Liver (tissue), 3 donors: ENCODE measurements at regions not wholly inside any gene's neighbourhood (a gene's known extent, or its start where the extent isn't known, plus 50 kb on each side); places are given as distances from the start of the nearest gene placed in this dataset.

ENCODE experiments used
- EGR1 ChIP-seq, 2 donors: IDR thresholded peaks; 2 replicates each; pipeline ENCODE4 v1.6.1; 2016 to 2018; ENCODE audit warnings: antibody characterized with exemption in 2 of 2, low read depth in 2 of 2
- FOXA1 ChIP-seq: IDR thresholded peaks from 2 replicates; pipeline ENCODE4 v1.6.1; 2016; ENCODE audit warnings: antibody characterized with exemption
- GABPA ChIP-seq, 2 donors: IDR thresholded peaks in 1 of 2; conservative IDR thresholded peaks in 1 of 2; 2 replicates each; pipeline ENCODE4 v1.6.1; 2016; ENCODE audit warnings: antibody characterized with exemption in 2 of 2, mild to moderate bottlenecking in 1 of 2, moderate library complexity in 1 of 2
- JUND ChIP-seq, 2 donors: IDR thresholded peaks; 2 replicates each; pipeline ENCODE4 v1.6.1; 2016; ENCODE audit warnings: antibody characterized with exemption in 2 of 2
- RXRA ChIP-seq, 2 donors: IDR thresholded peaks; 2 replicates each; pipeline ENCODE4 v1.6.1; 2017 to 2018; ENCODE audit warnings: antibody characterized with exemption in 2 of 2, mild to moderate bottlenecking in 1 of 2
- SP1 ChIP-seq: IDR thresholded peaks from 2 replicates; pipeline ENCODE4 v1.6.1; 2018; ENCODE audit warnings: antibody characterized with exemption, mild to moderate bottlenecking
- TAF1 ChIP-seq: conservative IDR thresholded peaks from 2 replicates; pipeline ENCODE4 v1.6.1; 2016; ENCODE audit warnings: antibody characterized with exemption, mild to moderate bottlenecking
- YY1 ChIP-seq: IDR thresholded peaks from 2 replicates; pipeline ENCODE4 v1.6.1; 2016; ENCODE audit warnings: antibody characterized with exemption, mild to moderate bottlenecking
- TF ChIP-seq, protein P1 (sequence below): IDR thresholded peaks from 2 replicates; pipeline ENCODE4 v1.6.1; 2016; ENCODE audit warnings: antibody characterized with exemption
- TF ChIP-seq, protein P2 (sequence below): fragments of 150-350 bp; IDR thresholded peaks from 2 replicates; pipeline ENCODE4 v1.5.1; 2017; ENCODE audit warnings: improper control_type of control experiment, low read depth, low read length; ENCODE audit not compliant: missing input control
- TF ChIP-seq, protein P3 (sequence below): IDR thresholded peaks from 2 replicates; pipeline ENCODE4 v1.6.1; 2016; ENCODE audit warnings: antibody characterized with exemption, mild to moderate bottlenecking
- TF ChIP-seq, protein P4 (sequence below): IDR thresholded peaks from 2 replicates; pipeline ENCODE4 v1.6.1; 2016; ENCODE audit warnings: antibody characterized with exemption
- donor health status: healthy.
- donor health status: healthy.

DNA sequence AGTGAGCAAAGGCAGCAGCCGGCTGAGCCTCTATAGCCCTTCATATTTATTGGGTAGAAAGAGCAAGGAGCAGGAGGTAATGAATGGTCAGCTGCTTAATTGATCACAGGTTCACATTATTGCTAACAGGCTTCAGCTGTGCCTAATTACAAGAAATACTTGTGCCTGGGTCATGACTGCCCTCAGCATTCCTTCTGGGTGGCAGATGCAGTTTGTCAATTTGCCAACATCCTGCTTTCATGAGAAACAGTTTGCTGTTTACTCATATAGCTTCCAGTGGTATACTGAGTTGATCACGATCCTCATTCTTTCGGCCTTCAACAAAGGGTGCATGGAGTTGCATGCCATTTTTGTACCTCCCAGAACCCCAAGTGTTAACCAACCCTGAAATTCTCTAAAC is 81.0 kb upstream of the PLEKHG7 start:
- TF ChIP-seq, protein P1, sequence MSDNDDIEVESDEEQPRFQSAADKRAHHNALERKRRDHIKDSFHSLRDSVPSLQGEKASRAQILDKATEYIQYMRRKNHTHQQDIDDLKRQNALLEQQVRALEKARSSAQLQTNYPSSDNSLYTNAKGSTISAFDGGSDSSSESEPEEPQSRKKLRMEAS: no peak
- TF ChIP-seq, protein P2, sequence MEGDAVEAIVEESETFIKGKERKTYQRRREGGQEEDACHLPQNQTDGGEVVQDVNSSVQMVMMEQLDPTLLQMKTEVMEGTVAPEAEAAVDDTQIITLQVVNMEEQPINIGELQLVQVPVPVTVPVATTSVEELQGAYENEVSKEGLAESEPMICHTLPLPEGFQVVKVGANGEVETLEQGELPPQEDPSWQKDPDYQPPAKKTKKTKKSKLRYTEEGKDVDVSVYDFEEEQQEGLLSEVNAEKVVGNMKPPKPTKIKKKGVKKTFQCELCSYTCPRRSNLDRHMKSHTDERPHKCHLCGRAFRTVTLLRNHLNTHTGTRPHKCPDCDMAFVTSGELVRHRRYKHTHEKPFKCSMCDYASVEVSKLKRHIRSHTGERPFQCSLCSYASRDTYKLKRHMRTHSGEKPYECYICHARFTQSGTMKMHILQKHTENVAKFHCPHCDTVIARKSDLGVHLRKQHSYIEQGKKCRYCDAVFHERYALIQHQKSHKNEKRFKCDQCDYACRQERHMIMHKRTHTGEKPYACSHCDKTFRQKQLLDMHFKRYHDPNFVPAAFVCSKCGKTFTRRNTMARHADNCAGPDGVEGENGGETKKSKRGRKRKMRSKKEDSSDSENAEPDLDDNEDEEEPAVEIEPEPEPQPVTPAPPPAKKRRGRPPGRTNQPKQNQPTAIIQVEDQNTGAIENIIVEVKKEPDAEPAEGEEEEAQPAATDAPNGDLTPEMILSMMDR: no peak
- TF ChIP-seq YY1 (no peak), EGR1 (IDR thresholded peaks at IDR 0.05; ENCODE audit: low read depth in 2 of 2) (no peak), FOXA1 (no peak), TAF1 (no peak), GABPA (IDR thresholded peaks at IDR 0.05 in 1 of 2, conservative IDR thresholded peaks at IDR 0.05 in 1 of 2) (no peak), RXRA (IDR thresholded peaks at IDR 0.05) (no peak), SP1 (no peak), JUND (IDR thresholded peaks at IDR 0.05) (no peak)
- TF ChIP-seq, protein P3, sequence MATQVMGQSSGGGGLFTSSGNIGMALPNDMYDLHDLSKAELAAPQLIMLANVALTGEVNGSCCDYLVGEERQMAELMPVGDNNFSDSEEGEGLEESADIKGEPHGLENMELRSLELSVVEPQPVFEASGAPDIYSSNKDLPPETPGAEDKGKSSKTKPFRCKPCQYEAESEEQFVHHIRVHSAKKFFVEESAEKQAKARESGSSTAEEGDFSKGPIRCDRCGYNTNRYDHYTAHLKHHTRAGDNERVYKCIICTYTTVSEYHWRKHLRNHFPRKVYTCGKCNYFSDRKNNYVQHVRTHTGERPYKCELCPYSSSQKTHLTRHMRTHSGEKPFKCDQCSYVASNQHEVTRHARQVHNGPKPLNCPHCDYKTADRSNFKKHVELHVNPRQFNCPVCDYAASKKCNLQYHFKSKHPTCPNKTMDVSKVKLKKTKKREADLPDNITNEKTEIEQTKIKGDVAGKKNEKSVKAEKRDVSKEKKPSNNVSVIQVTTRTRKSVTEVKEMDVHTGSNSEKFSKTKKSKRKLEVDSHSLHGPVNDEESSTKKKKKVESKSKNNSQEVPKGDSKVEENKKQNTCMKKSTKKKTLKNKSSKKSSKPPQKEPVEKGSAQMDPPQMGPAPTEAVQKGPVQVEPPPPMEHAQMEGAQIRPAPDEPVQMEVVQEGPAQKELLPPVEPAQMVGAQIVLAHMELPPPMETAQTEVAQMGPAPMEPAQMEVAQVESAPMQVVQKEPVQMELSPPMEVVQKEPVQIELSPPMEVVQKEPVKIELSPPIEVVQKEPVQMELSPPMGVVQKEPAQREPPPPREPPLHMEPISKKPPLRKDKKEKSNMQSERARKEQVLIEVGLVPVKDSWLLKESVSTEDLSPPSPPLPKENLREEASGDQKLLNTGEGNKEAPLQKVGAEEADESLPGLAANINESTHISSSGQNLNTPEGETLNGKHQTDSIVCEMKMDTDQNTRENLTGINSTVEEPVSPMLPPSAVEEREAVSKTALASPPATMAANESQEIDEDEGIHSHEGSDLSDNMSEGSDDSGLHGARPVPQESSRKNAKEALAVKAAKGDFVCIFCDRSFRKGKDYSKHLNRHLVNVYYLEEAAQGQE: no peak
- TF ChIP-seq, protein P4, sequence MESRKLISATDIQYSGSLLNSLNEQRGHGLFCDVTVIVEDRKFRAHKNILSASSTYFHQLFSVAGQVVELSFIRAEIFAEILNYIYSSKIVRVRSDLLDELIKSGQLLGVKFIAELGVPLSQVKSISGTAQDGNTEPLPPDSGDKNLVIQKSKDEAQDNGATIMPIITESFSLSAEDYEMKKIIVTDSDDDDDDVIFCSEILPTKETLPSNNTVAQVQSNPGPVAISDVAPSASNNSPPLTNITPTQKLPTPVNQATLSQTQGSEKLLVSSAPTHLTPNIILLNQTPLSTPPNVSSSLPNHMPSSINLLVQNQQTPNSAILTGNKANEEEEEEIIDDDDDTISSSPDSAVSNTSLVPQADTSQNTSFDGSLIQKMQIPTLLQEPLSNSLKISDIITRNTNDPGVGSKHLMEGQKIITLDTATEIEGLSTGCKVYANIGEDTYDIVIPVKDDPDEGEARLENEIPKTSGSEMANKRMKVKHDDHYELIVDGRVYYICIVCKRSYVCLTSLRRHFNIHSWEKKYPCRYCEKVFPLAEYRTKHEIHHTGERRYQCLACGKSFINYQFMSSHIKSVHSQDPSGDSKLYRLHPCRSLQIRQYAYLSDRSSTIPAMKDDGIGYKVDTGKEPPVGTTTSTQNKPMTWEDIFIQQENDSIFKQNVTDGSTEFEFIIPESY: no peak
